GM18951 (cell line): ENCODE measurements at regions not wholly inside any gene's neighbourhood (a gene's known extent, or its start where the extent isn't known, plus 50 kb on each side); places are given as distances from the start of the nearest gene placed in this dataset.

ENCODE experiments used
- POLR2A ChIP-seq: IDR thresholded peaks from 4 replicates; pipeline ENCODE4 v1.6.1; 2011; ENCODE audit warnings: mild to moderate bottlenecking; ENCODE audit not compliant: insufficient read length, insufficient read depth; ENCODE audit errors: extremely low read depth
- in situ Hi-C: fragments of 300-500 bp; cut with MboI; formaldehyde crosslinking; loops from one replicate; pipeline ENCODE4 v1.12.0; 2022; ENCODE audit warnings: low sequenced_read_pairs, mixed read lengths, inconsistent platforms; ENCODE audit not compliant: unreplicated experiment

DNA sequence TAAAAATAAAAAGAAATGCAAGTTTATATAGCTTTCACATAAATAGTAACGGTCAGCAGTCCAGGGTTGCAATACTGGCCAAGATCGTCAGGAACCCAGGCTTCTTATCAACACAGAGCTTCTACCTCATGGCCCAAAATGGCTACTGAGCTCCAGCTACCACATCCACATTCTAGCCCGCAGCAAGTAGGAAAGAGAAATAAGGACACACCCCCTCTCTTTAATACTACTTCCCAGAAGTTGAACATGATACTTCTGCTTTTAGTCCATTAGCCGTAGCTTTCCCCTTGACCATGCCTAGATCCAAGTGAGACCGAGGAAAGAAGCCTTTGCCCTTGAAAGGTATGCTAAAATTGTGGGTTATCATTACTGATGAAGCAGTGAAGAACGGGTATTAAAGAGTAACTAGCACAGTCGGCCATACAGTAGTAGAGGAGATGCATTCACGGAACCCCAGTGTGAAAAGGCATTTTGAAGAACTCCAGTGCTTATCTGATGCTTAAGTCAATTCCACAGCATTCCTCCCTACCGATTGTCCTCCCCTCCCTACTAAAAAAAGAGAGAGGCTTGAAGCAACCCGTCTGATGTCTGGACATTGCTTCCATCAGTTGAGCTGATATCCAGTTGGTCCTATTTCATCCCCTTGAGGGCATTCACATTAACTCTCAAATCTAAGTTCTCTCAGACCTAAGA lies 226.9 kb upstream of the RREB1 start:
- no peak for TF ChIP-seq POLR2A
- in situ Hi-C loops, result no loop called here

DNA sequence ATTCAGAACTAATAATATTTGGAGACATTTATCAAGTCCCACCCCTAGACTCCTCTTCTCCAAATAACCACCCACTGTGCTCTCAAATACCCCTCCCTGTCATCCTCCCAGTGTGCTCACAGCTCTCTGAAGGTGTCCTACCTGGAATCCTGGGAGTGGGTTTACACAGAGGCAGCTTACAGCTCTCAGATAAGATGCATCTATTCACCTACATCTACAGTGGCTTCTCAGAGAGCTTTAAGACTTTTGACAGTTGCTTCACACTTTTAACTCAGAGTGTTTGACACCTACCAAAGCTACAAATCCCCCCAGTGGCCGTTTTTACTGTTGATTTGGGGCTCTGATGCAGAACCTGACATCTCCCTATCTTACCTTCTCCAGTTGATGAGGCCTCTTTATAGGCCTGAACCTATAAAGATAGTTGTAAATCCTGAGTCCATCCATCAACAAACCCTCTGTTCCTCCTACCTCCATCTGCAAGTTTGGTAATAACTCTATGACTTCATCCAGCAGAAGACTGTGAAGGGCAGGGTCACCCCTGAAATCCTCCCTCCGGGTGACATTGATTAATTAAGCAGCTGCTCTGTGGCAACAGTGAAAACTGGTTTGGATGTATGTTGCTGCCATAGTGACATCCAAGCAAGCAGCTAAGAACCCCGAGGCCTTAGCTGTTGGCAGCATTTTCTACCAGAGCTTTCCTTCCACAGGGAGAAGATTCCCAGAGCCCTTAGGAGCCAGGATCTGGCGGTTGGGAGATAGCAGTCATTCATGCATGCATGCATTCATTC lies 226.1 kb upstream of the RREB1 start:
- in situ Hi-C loops, result no loop called here
- TF ChIP-seq POLR2A, result no peak

DNA sequence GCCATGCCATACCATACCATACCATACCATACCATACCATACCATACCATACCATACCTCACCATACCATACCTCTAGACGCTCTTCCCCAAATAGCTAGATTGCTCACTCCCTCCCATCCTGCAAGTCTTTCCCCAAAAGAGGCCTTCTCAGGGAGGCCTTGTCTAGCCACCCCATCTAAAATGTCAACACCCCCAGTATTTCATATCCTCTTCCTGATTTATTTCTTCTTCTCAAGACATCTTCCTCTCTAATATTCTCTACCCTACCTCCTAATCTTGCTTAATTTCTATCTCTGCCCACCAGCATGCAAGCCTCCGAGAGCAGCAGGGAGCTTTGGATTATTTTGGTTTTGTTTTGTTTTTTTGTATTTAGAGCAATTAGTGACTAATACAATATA lies 225.2 kb upstream of the RREB1 start:
- in situ Hi-C loops, result no loop called here
- no peak for TF ChIP-seq POLR2A

DNA sequence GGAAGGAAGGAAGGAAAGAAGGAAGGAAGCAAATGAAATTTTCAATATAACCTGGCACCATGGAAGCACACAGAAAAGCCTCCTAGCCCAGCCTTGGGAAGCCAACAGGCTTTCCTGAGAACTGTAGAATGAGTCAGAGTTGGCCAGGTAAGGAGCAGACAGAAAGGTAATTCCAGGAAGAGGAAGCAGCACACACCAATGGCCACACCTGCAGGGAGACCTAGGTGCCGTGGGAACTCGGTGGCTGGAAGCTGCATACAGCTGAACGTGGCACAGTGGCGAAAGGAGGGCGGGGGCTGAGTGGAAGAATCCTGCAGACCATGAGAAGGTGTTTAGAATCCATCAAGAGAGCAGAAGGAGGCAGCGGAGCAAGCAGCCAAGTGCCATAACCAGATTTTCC lies 224.8 kb upstream of the RREB1 start:
- TF ChIP-seq POLR2A, result no peak
- in situ Hi-C loops, result no loop called here

DNA sequence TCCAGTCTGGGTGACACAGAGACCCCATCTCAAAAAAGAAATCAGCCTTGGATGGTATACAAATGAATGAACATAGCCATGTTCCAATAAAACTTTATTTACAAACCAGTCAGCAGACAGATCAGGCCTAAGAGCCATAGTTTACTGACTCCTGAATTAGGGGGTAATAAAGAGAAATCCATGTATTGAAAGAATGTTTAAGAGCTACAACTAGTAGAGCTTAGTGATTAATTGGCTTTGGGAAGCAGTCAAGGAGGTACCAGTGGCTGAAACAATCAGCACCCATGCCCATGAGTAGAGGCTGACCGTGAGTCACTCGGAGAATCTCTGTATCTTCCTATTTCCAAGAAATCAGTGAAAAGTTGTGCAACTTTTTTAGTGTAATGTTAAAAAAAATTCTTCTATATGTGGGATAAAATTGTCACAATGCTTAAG lies 223.6 kb upstream of the RREB1 start:
- no peak for TF ChIP-seq POLR2A
- in situ Hi-C loops, result no loop called here

DNA sequence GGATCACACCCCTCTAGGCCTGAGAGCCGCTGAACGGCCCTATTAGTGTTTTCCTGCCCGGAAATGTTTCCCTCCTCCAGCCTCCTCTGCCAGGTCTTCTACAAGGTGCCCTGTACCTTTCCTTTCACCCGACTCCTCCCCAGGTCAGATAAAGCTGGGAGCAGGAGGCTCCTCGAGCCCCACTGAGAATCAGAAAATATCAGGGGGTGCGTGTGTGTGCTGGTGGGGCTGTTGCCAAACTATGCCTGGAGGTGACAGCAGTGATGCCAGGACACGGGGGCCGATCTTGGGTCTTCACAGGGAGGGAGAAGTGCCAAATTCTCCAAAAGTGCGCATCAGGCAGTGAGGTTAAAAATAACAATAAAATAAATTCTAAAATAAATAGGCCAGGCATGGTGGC lies 222.8 kb upstream of the RREB1 start:
- in situ Hi-C loops, result no loop called here
- no peak for TF ChIP-seq POLR2A

DNA sequence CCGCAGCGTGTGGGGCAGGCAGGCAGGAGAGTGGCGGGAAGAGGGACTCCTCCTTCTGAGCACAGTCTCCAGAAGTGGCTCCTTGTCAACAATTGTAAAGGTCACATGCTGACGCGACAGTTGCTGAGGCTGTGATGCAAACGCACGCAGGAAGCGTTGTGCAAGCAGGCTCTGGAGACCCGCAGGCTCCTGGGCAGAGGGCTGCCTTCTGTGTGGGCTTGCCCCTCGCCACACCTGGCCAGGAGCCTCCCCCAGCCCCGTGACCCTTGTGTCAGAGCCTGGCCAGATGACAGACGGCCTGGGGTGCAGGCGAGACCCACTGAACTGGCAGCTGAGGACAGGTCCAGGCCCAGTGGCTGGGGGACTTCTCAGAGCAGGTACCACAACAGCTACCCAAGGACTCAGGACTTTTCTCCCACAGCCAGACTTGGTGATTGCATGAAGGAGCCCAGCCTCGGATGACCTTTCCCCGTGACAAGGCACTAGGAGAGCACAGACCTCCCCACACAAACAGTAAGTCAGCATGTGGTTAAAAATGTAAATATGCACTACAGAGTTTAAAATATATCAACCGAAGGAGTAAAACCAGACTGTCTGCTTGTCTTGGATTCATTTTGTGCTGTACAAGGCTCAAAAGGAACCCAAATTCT lies 222.1 kb upstream of the RREB1 start:
- in situ Hi-C loops, result no loop called here
- TF ChIP-seq POLR2A, result no peak

DNA sequence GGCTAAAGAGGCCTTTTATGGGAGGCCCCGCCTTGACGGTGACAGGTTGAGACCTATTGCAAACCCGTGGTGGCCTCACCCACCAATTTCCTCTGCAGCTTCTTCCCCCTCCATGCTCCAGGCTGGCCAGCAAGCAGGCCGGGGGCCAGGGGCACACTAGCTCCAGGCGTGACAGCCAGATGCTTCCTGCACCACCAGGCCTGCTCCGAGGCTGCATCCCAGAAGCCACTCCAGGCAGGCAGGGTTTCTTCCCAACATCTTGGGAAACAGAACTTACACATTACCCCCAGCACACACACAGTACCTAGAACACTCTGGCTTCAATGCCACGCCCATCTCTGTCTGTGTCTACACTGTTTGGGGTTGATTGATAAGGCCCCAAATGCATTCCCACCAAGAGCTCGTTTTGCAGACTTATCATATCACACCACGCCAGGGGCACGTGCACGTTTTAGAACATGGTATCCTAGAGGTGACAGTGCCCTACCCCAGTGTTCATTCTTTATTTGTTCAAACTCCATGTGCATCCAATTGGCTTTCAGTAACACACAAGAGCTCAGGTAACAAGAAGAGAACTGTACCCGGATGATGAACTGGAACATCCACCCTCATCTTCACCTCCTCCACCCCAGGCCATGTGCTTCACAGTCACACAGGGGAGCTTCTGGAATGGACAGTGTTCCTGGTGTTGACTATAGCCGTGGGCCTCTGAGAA lies 221.4 kb upstream of the RREB1 start:
- in situ Hi-C loops, result no loop called here
- TF ChIP-seq POLR2A, result no peak

DNA sequence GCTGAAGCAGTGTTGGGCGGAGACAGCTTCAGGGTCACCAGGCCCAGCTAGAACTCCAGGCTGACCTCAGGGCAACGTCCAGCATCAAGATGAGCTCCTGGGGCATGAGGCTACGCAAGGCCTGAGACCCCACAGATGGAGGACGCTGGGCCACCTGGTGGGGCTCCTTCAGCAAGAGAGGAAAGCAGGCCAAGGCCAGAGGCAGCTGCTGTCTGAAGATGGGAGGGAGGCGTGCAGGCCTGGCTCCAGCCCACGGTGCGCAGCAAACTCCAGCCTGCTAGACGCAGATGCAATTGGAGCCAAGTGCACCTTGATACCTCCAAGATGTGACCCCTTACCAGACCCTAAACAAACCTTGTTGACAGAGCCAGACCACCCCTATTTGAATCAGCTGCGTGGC lies 220.9 kb upstream of the RREB1 start:
- no peak for TF ChIP-seq POLR2A
- in situ Hi-C loops, result no loop called here

DNA sequence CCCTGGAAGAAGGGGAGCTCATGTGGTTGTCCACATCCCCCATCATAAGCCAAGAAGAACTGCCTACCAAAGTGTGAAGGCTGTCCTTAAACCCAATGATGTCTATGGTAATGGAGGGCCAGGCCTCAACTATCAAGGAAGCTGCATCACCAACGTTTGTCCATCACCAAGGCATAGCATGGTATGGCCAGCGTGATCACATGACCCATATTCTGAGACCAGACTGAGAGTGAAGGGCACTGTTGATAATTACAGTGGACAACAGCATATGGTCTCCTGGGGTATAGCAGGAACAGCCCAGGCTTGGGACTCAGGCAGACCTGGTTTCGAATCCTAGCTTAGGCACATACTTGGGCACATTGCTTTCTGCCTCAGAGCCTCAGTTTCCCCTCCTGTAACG lies 218.2 kb upstream of the RREB1 start:
- no peak for TF ChIP-seq POLR2A
- in situ Hi-C loops, result no loop called here

DNA sequence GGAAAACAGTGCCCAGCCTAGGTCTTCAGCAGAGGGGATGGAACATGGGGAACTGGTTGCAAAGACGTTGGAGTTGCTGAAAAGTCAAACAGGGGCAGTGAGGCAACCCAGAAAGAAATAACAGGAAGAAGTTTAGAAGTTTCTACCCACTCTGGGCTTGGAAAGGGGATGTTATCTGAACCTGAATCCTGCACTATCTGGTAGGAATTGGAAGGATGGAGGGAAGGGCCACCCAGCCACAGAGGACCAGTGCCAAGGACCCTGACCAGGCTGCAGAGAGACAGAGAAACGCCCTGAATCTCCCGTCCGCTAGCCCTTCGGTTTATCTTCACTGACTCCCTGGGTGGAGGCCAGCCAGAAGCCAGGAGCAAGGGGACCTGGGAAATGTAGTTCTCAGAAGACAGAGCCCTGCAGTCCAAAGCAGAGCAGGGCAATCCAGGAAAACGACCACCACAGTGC lies 217.3 kb upstream of the RREB1 start:
- in situ Hi-C loops, result no loop called here
- TF ChIP-seq POLR2A, result no peak

DNA sequence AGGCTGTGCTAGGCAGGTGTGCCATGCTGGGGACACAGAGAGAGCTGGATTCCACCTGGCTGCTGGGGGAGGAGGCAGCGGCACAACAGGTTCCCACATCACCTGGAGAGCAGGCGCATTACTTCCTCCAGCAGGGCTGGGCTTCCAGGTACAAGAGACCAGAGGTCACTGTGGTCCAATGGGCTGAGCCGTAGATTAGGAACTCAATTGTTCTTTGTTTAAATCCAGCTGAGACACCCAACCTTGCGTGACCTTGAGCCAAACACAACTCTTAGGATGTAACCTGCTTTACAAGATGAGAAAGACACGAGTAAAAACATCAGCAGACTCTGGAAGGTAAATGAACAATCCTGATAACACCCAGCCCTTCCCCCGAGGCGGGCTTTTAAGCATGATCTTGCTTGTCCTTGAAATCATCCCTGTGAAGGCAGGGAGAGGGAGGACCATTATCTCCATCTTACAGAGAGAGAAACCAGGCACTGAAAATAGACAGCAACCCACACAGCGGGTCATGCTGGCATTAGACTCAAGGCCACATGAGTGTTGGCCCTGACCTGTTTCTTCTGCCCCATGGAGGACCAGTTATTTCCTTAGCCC lies 216.5 kb upstream of the RREB1 start:
- TF ChIP-seq POLR2A, result no peak

DNA sequence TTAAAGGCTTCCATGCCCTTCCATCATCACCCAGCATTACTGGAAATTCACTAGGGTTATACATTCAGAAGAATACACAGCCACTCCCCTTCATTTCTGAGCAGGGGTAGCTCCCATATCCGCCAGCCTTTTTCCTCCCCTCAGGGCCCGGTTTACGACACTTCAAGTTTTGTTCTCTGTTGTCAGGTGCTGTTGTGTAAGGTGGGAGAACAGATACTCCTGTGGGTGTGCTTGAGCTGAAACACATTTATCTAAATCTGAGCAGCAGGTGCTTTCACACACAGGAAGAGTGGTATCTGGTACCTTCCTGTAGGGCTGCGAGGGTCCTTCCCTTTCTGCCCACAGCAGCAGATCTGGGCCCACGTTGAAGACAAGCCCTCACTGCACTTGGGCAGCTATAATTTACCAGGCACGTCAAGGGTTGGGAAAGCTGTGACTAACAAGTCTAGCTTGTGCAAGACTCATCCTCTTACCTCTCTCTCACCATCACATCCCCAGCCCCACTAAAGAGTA lies 215.8 kb upstream of the RREB1 start:
- in situ Hi-C loops, result no loop called here

More for the DNA sequence above, 216.5 kb upstream of the RREB1 start:
- in situ Hi-C loops, result no loop called here

More for the DNA sequence above, 215.8 kb upstream of the RREB1 start:
- no peak for TF ChIP-seq POLR2A
